Activated CD8-positive, alpha-beta memory T cell treated with anti-CD3 and anti-CD28 coated beads for 36 hours (primary cell): ENCODE measurements at regions not wholly inside any gene's neighbourhood (a gene's known extent, or its start where the extent isn't known, plus 50 kb on each side); places are given as distances from the start of the nearest gene placed in this dataset.
"Not testable (repeated sequence)": the region's sequence is repeated elsewhere in the genome, so short reads cannot be mapped to it uniquely, and the experiment has no call there.

ENCODE experiments used
- CTCF ChIA-PET: fragments of 350-600 bp; sonication (Branson Sonifier 250); formaldehyde crosslinking; loops from one replicate; lab custom pipeline; 2021; ENCODE audit warnings: antibody characterized with exemption; lab: Charles Lee
- POLR2A ChIA-PET: fragments of 350-600 bp; sonication (Branson Sonifier 250); formaldehyde crosslinking; loops from one replicate; lab custom pipeline; 2021; ENCODE audit warnings: antibody characterized with exemption; lab: Charles Lee

- ChIA-PET CTCF (no interaction called here), POLR2A (no interaction called here)
Measured at GRCh38 chr17:63223212-63223911, 222.7 kb downstream of the CYB561 start.

GRCh38 chr17:63224644-63225043, 221.5 kb downstream of the CYB561 start:
- POLR2A ChIA-PET, result no interaction called here
- CTCF ChIA-PET, result no interaction called here

GRCh38 chr17:63226720-63227119, 219.4 kb downstream of the CYB561 start:
- CTCF ChIA-PET, POLR2A ChIA-PET: not testable (repeated sequence)

- CTCF ChIA-PET, POLR2A ChIA-PET: not testable (repeated sequence)
Measured at GRCh38 chr17:63231015-63231620, 215.0 kb downstream of the CYB561 start.

- CTCF ChIA-PET, result no interaction called here
- POLR2A ChIA-PET, result no interaction called here
Measured at GRCh38 chr17:63232565-63233310, 213.4 kb downstream of the CYB561 start.

GRCh38 chr17:63240106-63240505, 206.0 kb downstream of the CYB561 start:
- ChIA-PET POLR2A (no interaction called here), CTCF (no interaction called here)

- ChIA-PET POLR2A (no interaction called here), CTCF (no interaction called here)
Measured at GRCh38 chr17:63246344-63246743, 199.8 kb downstream of the CYB561 start.

GRCh38 chr17:63247706-63248105, 198.4 kb downstream of the CYB561 start:
- CTCF ChIA-PET, result no interaction called here
- POLR2A ChIA-PET, result no interaction called here

- POLR2A ChIA-PET, result no interaction called here
- CTCF ChIA-PET, result no interaction called here
Measured at GRCh38 chr17:63249256-63250004, 196.7 kb downstream of the CYB561 start.

GRCh38 chr17:63250830-63251229, 195.3 kb downstream of the CYB561 start:
- ChIA-PET CTCF (no interaction called here), POLR2A (no interaction called here)

GRCh38 chr17:63258785-63259184, 187.3 kb downstream of the CYB561 start:
- ChIA-PET CTCF (no interaction called here), POLR2A (no interaction called here)

- ChIA-PET CTCF (no interaction called here), POLR2A (no interaction called here)
Measured at GRCh38 chr17:63262751-63263476, 183.2 kb downstream of the CYB561 start.

GRCh38 chr17:63265526-63265925, 180.6 kb downstream of the CYB561 start:
- ChIA-PET POLR2A (no interaction called here), CTCF (no interaction called here)

GRCh38 chr17:63267846-63268245, 178.3 kb downstream of the CYB561 start:
- POLR2A ChIA-PET, result no interaction called here
- CTCF ChIA-PET, result no interaction called here

GRCh38 chr17:63268827-63269226, 177.3 kb downstream of the CYB561 start:
- POLR2A ChIA-PET, result no interaction called here
- CTCF ChIA-PET, result no interaction called here

GRCh38 chr17:63270610-63271009, 175.5 kb downstream of the CYB561 start:
- POLR2A ChIA-PET, result no interaction called here

GRCh38 chr17:63274146-63274545, 172.0 kb downstream of the CYB561 start:
- ChIA-PET CTCF (no interaction called here), POLR2A (no interaction called here)

More at GRCh38 chr17:63270610-63271009, 175.5 kb downstream of the CYB561 start:
- CTCF ChIA-PET, result no interaction called here

GRCh38 chr17:63275318-63275970, 170.7 kb downstream of the CYB561 start:
- POLR2A ChIA-PET, result no interaction called here
- CTCF ChIA-PET, result interaction anchor here (0.6 kb wide), 1 partner anchor 581 kb away, joined by 3 read pairs; no protein-coding TSS in a partner anchor
